ENCODE measurements at regions not wholly inside any gene's neighbourhood (a gene's known extent, or its start where the extent isn't known, plus 50 kb on each side); places are given as distances from the start of the nearest gene placed in this dataset.
A peak's percentile ranks its signal among the peaks of the same experiment; 100 is the strongest.
"Not testable (repeated sequence)": the region's sequence is repeated elsewhere in the genome, so short reads cannot be mapped to it uniquely, and the experiment has no call there.

GRCh38 chr15:100720406-100720967, 118.1 kb downstream of the ASB7 start:
- DNase-seq (ENCODE audit: low read depth in 2 of 2), result no peak

GRCh38 chr15:100721758-100722550, 119.6 kb downstream of the ASB7 start:
- DNase-seq (ENCODE audit: low read depth in 2 of 2), result peak; percentile 95 to 96

- no peak for DNase-seq (ENCODE audit: low read depth in 2 of 2)
These were observed 120.3 kb downstream of the ASB7 start for GRCh38 chr15:100722551-100723314.

- no peak for DNase-seq (ENCODE audit: low read depth in 2 of 2)
These were observed 121.0 kb downstream of the ASB7 start for GRCh38 chr15:100723315-100723801.

- DNase-seq (ENCODE audit: low read depth in 2 of 2), result no peak
These were observed 123.0 kb downstream of the ASB7 start for GRCh38 chr15:100725121-100726069.

- no peak for DNase-seq (ENCODE audit: low read depth in 2 of 2)
These were observed 123.7 kb downstream of the ASB7 start for GRCh38 chr15:100726070-100726420.

- no peak for DNase-seq (ENCODE audit: low read depth in 2 of 2)
These were observed 124.2 kb downstream of the ASB7 start for GRCh38 chr15:100726421-100727190.

- DNase-seq (ENCODE audit: low read depth in 2 of 2), result no peak
These were observed 125.0 kb downstream of the ASB7 start for GRCh38 chr15:100727291-100727851.

- no peak for DNase-seq (ENCODE audit: low read depth in 2 of 2)
These were observed 126.2 kb downstream of the ASB7 start for GRCh38 chr15:100728371-100729201.

GRCh38 chr15:100729461-100729860, 127.1 kb downstream of the ASB7 start:
- no peak for DNase-seq (ENCODE audit: low read depth in 2 of 2)

- DNase-seq (ENCODE audit: low read depth in 2 of 2), result no peak
These were observed 127.7 kb downstream of the ASB7 start for GRCh38 chr15:100730129-100730528.

GRCh38 chr15:100730655-100731266, 128.4 kb downstream of the ASB7 start:
- no peak for DNase-seq (ENCODE audit: low read depth in 2 of 2)

- no peak for DNase-seq (ENCODE audit: low read depth in 2 of 2)
These were observed 129.1 kb downstream of the ASB7 start for GRCh38 chr15:100731267-100732152.

GRCh38 chr15:100732211-100733055, 130.0 kb downstream of the ASB7 start:
- no peak for DNase-seq (ENCODE audit: low read depth in 2 of 2)

- DNase-seq (ENCODE audit: low read depth in 2 of 2), result peak; percentile 70 to 71
These were observed 130.9 kb downstream of the ASB7 start for GRCh38 chr15:100733101-100733842.

GRCh38 chr15:100733843-100734185, 131.4 kb downstream of the ASB7 start:
- DNase-seq (ENCODE audit: low read depth in 2 of 2), result not testable (repeated sequence)
